Neural progenitor cell (in vitro differentiated cells): ENCODE measurements at regions not wholly inside any gene's neighbourhood (a gene's known extent, or its start where the extent isn't known, plus 50 kb on each side); places are given as distances from the start of the nearest gene placed in this dataset.

ENCODE experiments used
- DNase-seq: peaks from one replicate; pipeline ENCODE4 v3.0.0-alpha.2; 2016; ENCODE audit warnings: low spot score
- H2AFZ ChIP-seq: fragments of 200-600 bp; sonication (generic); replicated peaks from 2 replicates; pipeline ENCODE4 v1.6.1; 2016; ENCODE audit warnings: antibody characterized with exemption
- H3F3A ChIP-seq: fragments of 200-600 bp; sonication (generic); 2 replicates; pipeline ENCODE4 v1.6.1; 2016; ENCODE audit warnings: antibody characterized with exemption, low read depth
- H3K27ac ChIP-seq: fragments of 200-600 bp; sonication (generic); 2 replicates; pipeline ENCODE4 v1.5.1; 2016; ENCODE audit warnings: mild to moderate bottlenecking
- H3K27me3 ChIP-seq: fragments of 200-600 bp; sonication (generic); 2 replicates; pipeline ENCODE4 v1.6.1; 2016; ENCODE audit warnings: mild to moderate bottlenecking, moderate library complexity
- H3K36me3 ChIP-seq: fragments of 200-600 bp; sonication (generic); 2 replicates; pipeline ENCODE4 v1.5.1; 2016
- H3K4me1 ChIP-seq: fragments of 200-600 bp; sonication (generic); 2 replicates; pipeline ENCODE4 v1.6.1; 2016; ENCODE audit warnings: mixed run types
- H3K4me2 ChIP-seq: fragments of 200-600 bp; sonication (generic); 2 replicates; pipeline ENCODE4 v1.6.1; 2016
- H3K4me3 ChIP-seq: fragments of 200-600 bp; sonication (generic); 2 replicates; pipeline ENCODE4 v1.5.1; 2016
- H3K79me2 ChIP-seq: fragments of 200-600 bp; sonication (generic); 2 replicates; pipeline ENCODE4 v1.6.1; 2016; ENCODE audit warnings: low read depth
- H3K9ac ChIP-seq: fragments of 200-600 bp; sonication (generic); 2 replicates; pipeline ENCODE4 v1.6.1; 2016
- H3K9me3 ChIP-seq: fragments of 200-600 bp; sonication (generic); 2 replicates; pipeline ENCODE4 v1.5.1; 2016; ENCODE audit warnings: low read depth
- H4K20me1 ChIP-seq: fragments of 200-600 bp; sonication (generic); 2 replicates; pipeline ENCODE4 v1.6.1; 2016; ENCODE audit warnings: low read depth
- H3K27ac Mint-ChIP-seq: 3 replicates; pipeline ENCODE4 v1.8.0; 2021; ENCODE audit warnings: mixed read lengths
- H3K27me3 Mint-ChIP-seq: 2 replicates; pipeline ENCODE4 v1.8.0; 2022; ENCODE audit warnings: low read depth, mild to moderate bottlenecking, inconsistent platforms, moderate library complexity, mixed read lengths; ENCODE audit not compliant: insufficient read depth
- H3K36me3 Mint-ChIP-seq: 3 replicates; pipeline ENCODE4 v1.8.0; 2021; ENCODE audit warnings: mixed read lengths
- H3K4me1 Mint-ChIP-seq: 3 replicates; pipeline ENCODE4 v1.8.0; 2021; ENCODE audit warnings: mixed read lengths
- H3K4me3 Mint-ChIP-seq: 3 replicates; pipeline ENCODE4 v1.8.0; 2021; ENCODE audit warnings: mild to moderate bottlenecking, moderate library complexity, mixed read lengths
- H3K9me3 Mint-ChIP-seq: 3 replicates; pipeline ENCODE4 v1.8.0; 2020; ENCODE audit warnings: mixed read lengths
- CTCF ChIP-seq: fragments of 200-600 bp; sonication (generic); IDR thresholded peaks from 2 replicates; pipeline ENCODE4 v1.5.1; 2017; ENCODE audit warnings: antibody characterized with exemption, mild to moderate bottlenecking
- EZH2 ChIP-seq: fragments of 200-600 bp; sonication (generic); IDR thresholded peaks from 2 replicates; pipeline ENCODE4 v1.6.1; 2017; ENCODE audit warnings: antibody characterized with exemption, mild to moderate bottlenecking, moderate library complexity
- EZH2phosphoT487 ChIP-seq: fragments of 200-600 bp; sonication (generic); IDR thresholded peaks from 2 replicates; pipeline ENCODE4 v1.6.1; 2017; ENCODE audit warnings: antibody characterized with exemption

- Histone ChIP-seq H3K9ac (no peak overlapping the region), H3K36me3 (no peaks in the 10 kb centered on the region), H3K27me3 (no peaks in the 10 kb centered on the region), H3K79me2 (no peaks in the 10 kb centered on the region), H3K4me2 (no peak overlapping the region), H3K27ac (no peak overlapping the region), H3F3A (no peaks in the 10 kb centered on the region), H4K20me1 (no peaks in the 10 kb centered on the region), H3K4me3 (no peak overlapping the region), H3K4me1 (no peaks in the 10 kb centered on the region), H3K9me3 (no peaks in the 10 kb centered on the region), H2AFZ (no peak overlapping the region)
- Mint-ChIP-seq H3K4me1 (no peaks in the 10 kb centered on the region), H3K27me3 (no peaks in the 10 kb centered on the region), H3K36me3 (no peaks in the 10 kb centered on the region), H3K27ac (no peak overlapping the region), H3K4me3 (no peak overlapping the region), H3K9me3 (no peaks in the 10 kb centered on the region)
- DNase-seq, result no peak
- TF ChIP-seq EZH2 (no peak), EZH2phosphoT487 (no peak), CTCF (no peak)
These were observed 116.6 kb upstream of the ADAMTSL1 start for GRCh38 chr9:18357321-18357720.

GRCh38 chr9:18358325-18358724 is 115.6 kb upstream of the ADAMTSL1 start:
- Histone ChIP-seq H3K9ac (no peak overlapping the region), H4K20me1 (no peaks in the 10 kb centered on the region), H3K79me2 (no peaks in the 10 kb centered on the region), H3K4me3 (no peak overlapping the region), H2AFZ (no peak overlapping the region), H3K27me3 (no peaks in the 10 kb centered on the region), H3K9me3 (no peaks in the 10 kb centered on the region), H3K4me1 (no peaks in the 10 kb centered on the region), H3K4me2 (no peak overlapping the region), H3K27ac (no peak overlapping the region), H3K36me3 (no peaks in the 10 kb centered on the region), H3F3A (no peaks in the 10 kb centered on the region)
- H3K36me3 Mint-ChIP-seq, result no peaks in the 10 kb centered on the region
- no peak overlapping the region for H3K27ac Mint-ChIP-seq
- H3K27me3 Mint-ChIP-seq, result no peaks in the 10 kb centered on the region
- no peak overlapping the region for H3K4me3 Mint-ChIP-seq
- no peaks in the 10 kb centered on the region for H3K9me3 Mint-ChIP-seq
- no peaks in the 10 kb centered on the region for H3K4me1 Mint-ChIP-seq
- no peak for DNase-seq
- TF ChIP-seq EZH2phosphoT487, result no peak
- TF ChIP-seq EZH2, result no peak
- no peak for TF ChIP-seq CTCF

GRCh38 chr9:18359335-18359734 is 114.6 kb upstream of the ADAMTSL1 start:
- H3K36me3 ChIP-seq, result no peaks in the 10 kb centered on the region
- no peak for TF ChIP-seq EZH2phosphoT487
- no peak for TF ChIP-seq EZH2
- TF ChIP-seq CTCF, result no peak
- H3K27me3 ChIP-seq, result no peaks in the 10 kb centered on the region
- Mint-ChIP-seq H3K4me1 (no peaks in the 10 kb centered on the region), H3K27me3 (no peaks in the 10 kb centered on the region), H3K36me3 (no peaks in the 10 kb centered on the region), H3K27ac (no peak overlapping the region), H3K9me3 (no peaks in the 10 kb centered on the region), H3K4me3 (no peak overlapping the region)
- no peaks in the 10 kb centered on the region for H3K4me1 ChIP-seq
- H3K9ac ChIP-seq, result no peak overlapping the region
- H4K20me1 ChIP-seq, result no peaks in the 10 kb centered on the region
- no peaks in the 10 kb centered on the region for H3K9me3 ChIP-seq
- H3K4me2 ChIP-seq, result no peak overlapping the region
- no peak overlapping the region for H3K27ac ChIP-seq
- no peak overlapping the region for H3K4me3 ChIP-seq
- no peaks in the 10 kb centered on the region for H3F3A ChIP-seq
- DNase-seq, result no peak
- no peak overlapping the region for H2AFZ ChIP-seq
- no peaks in the 10 kb centered on the region for H3K79me2 ChIP-seq

- no peak overlapping the region for H3K4me3 ChIP-seq
- no peaks in the 10 kb centered on the region for H3K27me3 Mint-ChIP-seq
- no peak overlapping the region for H2AFZ ChIP-seq
- no peaks in the 10 kb centered on the region for H4K20me1 ChIP-seq
- H3K9ac ChIP-seq, result no peak overlapping the region
- TF ChIP-seq CTCF (no peak), EZH2 (no peak), EZH2phosphoT487 (no peak)
- H3K4me1 ChIP-seq, result no peaks in the 10 kb centered on the region
- H3K9me3 Mint-ChIP-seq, result no peaks in the 10 kb centered on the region
- H3F3A ChIP-seq, result no peaks in the 10 kb centered on the region
- H3K4me3 Mint-ChIP-seq, result no peak overlapping the region
- H3K9me3 ChIP-seq, result no peaks in the 10 kb centered on the region
- H3K27ac Mint-ChIP-seq, result no peak overlapping the region
- H3K27ac ChIP-seq, result no peak overlapping the region
- no peaks in the 10 kb centered on the region for H3K36me3 Mint-ChIP-seq
- DNase-seq, result no peak
- H3K4me2 ChIP-seq, result no peak overlapping the region
- H3K4me1 Mint-ChIP-seq, result no peaks in the 10 kb centered on the region
- H3K79me2 ChIP-seq, result no peaks in the 10 kb centered on the region
- H3K27me3 ChIP-seq, result no peaks in the 10 kb centered on the region
- H3K36me3 ChIP-seq, result no peaks in the 10 kb centered on the region
These were observed 113.9 kb upstream of the ADAMTSL1 start for GRCh38 chr9:18360005-18360404.
